NCI-H2196 treated with DMSO at 0.1 percent for 48 hours (cell line): ENCODE measurements at regions not wholly inside any gene's neighbourhood (a gene's known extent, or its start where the extent isn't known, plus 50 kb on each side); places are given as distances from the start of the nearest gene placed in this dataset.
"Not testable (repeated sequence)": the region's sequence is repeated elsewhere in the genome, so short reads cannot be mapped to it uniquely, and the experiment has no call there.

Experiments
- DNase-seq: peaks from one replicate; lab custom pipeline; 2025; ENCODE audit not compliant: unreplicated experiment; lab: John Stamatoyannopoulos, UW

GRCh38 chr16:22651111-22651817 lies 140.6 kb downstream of the NPIPB5 start:
- DNase-seq: not testable (repeated sequence)

- DNase-seq: no peak
Measured at GRCh38 chr16:22652463-22652845, 141.8 kb downstream of the NPIPB5 start.

GRCh38 chr16:22653876-22654275 lies 143.2 kb downstream of the NPIPB5 start:
- no peak for DNase-seq

- DNase-seq: not testable (repeated sequence)
Measured at GRCh38 chr16:22656573-22656972, 145.9 kb downstream of the NPIPB5 start.

GRCh38 chr16:22659933-22660332 lies 149.2 kb downstream of the NPIPB5 start:
- no peak for DNase-seq

- no peak for DNase-seq
Measured at GRCh38 chr16:22660441-22661160, 149.9 kb downstream of the NPIPB5 start.

GRCh38 chr16:22661161-22661647 lies 150.5 kb downstream of the NPIPB5 start:
- no peak for DNase-seq

- DNase-seq: not testable (repeated sequence)
Measured at GRCh38 chr16:22662958-22663357, 151.0 kb upstream of the HS3ST2 start.

GRCh38 chr16:22663389-22664064 lies 150.4 kb upstream of the HS3ST2 start:
- DNase-seq: no peak

- peak; percentile 20 for DNase-seq
Measured at GRCh38 chr16:22664132-22664531, 149.8 kb upstream of the HS3ST2 start.

- DNase-seq: no peak
Measured at GRCh38 chr16:22664561-22664997, 149.4 kb upstream of the HS3ST2 start.

- no peak for DNase-seq
Measured at GRCh38 chr16:22665048-22665797, 148.7 kb upstream of the HS3ST2 start.

GRCh38 chr16:22665803-22666202 lies 148.2 kb upstream of the HS3ST2 start:
- no peak for DNase-seq

GRCh38 chr16:22668318-22668717 lies 145.6 kb upstream of the HS3ST2 start:
- no peak for DNase-seq

GRCh38 chr16:22670044-22670536 lies 143.9 kb upstream of the HS3ST2 start:
- DNase-seq: no peak

- no peak for DNase-seq
Measured at GRCh38 chr16:22670551-22671041, 143.4 kb upstream of the HS3ST2 start.

- no peak for DNase-seq
Measured at GRCh38 chr16:22671301-22672076, 142.5 kb upstream of the HS3ST2 start.

GRCh38 chr16:22672830-22673210 lies 141.1 kb upstream of the HS3ST2 start:
- DNase-seq: no peak

GRCh38 chr16:22673421-22673831 lies 140.5 kb upstream of the HS3ST2 start:
- DNase-seq: no peak

GRCh38 chr16:22674832-22675191 lies 139.2 kb upstream of the HS3ST2 start:
- DNase-seq: no peak
